SK-N-SH (cell line): ENCODE measurements at regions not wholly inside any gene's neighbourhood (a gene's known extent, or its start where the extent isn't known, plus 50 kb on each side); places are given as distances from the start of the nearest gene placed in this dataset.

Experiments
- CTCF ChIA-PET: fragments of 300-600, 350-600 bp; formaldehyde crosslinking; extraction: SDS; loops from one replicate; lab custom pipeline; 2021; lab: Yijun Ruan, JAX
- POLR2A ChIA-PET: fragments of 350-600 bp; sonication (Branson Sonifier 250); formaldehyde crosslinking; extraction: SDS; loops from one replicate; lab custom pipeline; 2020; ENCODE audit warnings: antibody characterized with exemption, inconsistent platforms; lab: Yijun Ruan, JAX
- DNase-seq: peaks from one replicate; pipeline ENCODE4 v3.0.0; 2012
- H2AFZ ChIP-seq: fragments of 200-600 bp; sonication (generic); 2 replicates; pipeline ENCODE4 v1.8.1; 2016; ENCODE audit warnings: antibody characterized with exemption, mild to moderate bottlenecking, low read depth
- H3F3A ChIP-seq: fragments of 200-600 bp; sonication (generic); replicated peaks from 2 replicates; pipeline ENCODE3; 2016; ENCODE audit warnings: antibody characterized with exemption, mild to moderate bottlenecking; ENCODE audit not compliant: insufficient read depth
- H3K27ac ChIP-seq, 2 experiments: fragments of 200-500 bp in 1 of 2; fragments of 200-600 bp in 1 of 2; sonication (Bioruptor generic) in 1 of 2; sonication (generic), shearing (Covaris generic) in 1 of 2; 2 replicates each; pipeline versions ENCODE4 v1.5.1 to v1.6.1; 2014 to 2016; ENCODE audit warnings: low read depth in 2 of 2, inconsistent platforms in 1 of 2, low read length in 1 of 2, mild to moderate bottlenecking in 1 of 2, mixed read lengths in 1 of 2
- H3K27me3 ChIP-seq: fragments of 200-600 bp; sonication (generic), shearing (Covaris generic); 2 replicates; pipeline ENCODE4 v1.6.1; 2016; ENCODE audit warnings: mixed run types; ENCODE audit not compliant: insufficient read depth
- H3K36me3 ChIP-seq, 2 experiments: fragments of 200-500 bp in 1 of 2; fragments of 200-600 bp in 1 of 2; sonication (Bioruptor generic) in 1 of 2; sonication (generic) in 1 of 2; replicated peaks in 1 of 2; 2 replicates each; pipeline versions ENCODE3 to v1.5.1; 2014 to 2016; ENCODE audit warnings: low read length in 1 of 2, mild to moderate bottlenecking in 1 of 2; ENCODE audit not compliant: insufficient read depth in 2 of 2, control insufficient read depth in 1 of 2
- H3K4me1 ChIP-seq, 2 experiments: fragments of 200-500 bp in 1 of 2; fragments of 200-600 bp in 1 of 2; sonication (Bioruptor generic) in 1 of 2; sonication (generic), shearing (Covaris generic) in 1 of 2; 2 replicates each; pipeline versions ENCODE4 v1.5.1 to v1.6.1; 2014 to 2016; ENCODE audit warnings: low read depth in 1 of 2, low read length in 1 of 2, mixed run types in 1 of 2; ENCODE audit not compliant: insufficient read depth in 2 of 2, control insufficient read depth in 1 of 2
- H3K4me2 ChIP-seq: fragments of 200-600 bp; sonication (generic), shearing (Covaris generic); 2 replicates; pipeline ENCODE4 v1.6.1; 2017; ENCODE audit warnings: mixed run types
- H3K4me3 ChIP-seq, 2 experiments: fragments of 200-500 bp in 1 of 2; fragments of 200-600 bp in 1 of 2; sonication (Bioruptor generic) in 1 of 2; sonication (generic), shearing (Covaris generic) in 1 of 2; 2 replicates each; pipeline versions ENCODE4 v1.5.1 to v1.8.1; 2014 to 2016; ENCODE audit warnings: low read depth in 2 of 2, inconsistent platforms in 1 of 2, low read length in 1 of 2, mild to moderate bottlenecking in 1 of 2, mixed read lengths in 1 of 2, moderate library complexity in 1 of 2
- H3K79me2 ChIP-seq: fragments of 200-600 bp; sonication (generic); 2 replicates; pipeline ENCODE4 v1.8.1; 2017; ENCODE audit warnings: mild to moderate bottlenecking; ENCODE audit not compliant: insufficient read depth
- H3K9ac ChIP-seq: fragments of 200-600 bp; sonication (generic); 2 replicates; pipeline ENCODE4 v1.6.1; 2017; ENCODE audit warnings: mixed run types
- H3K9me2 ChIP-seq: fragments of 200-600 bp; sonication (generic); 2 replicates; pipeline ENCODE4 v1.6.1; 2017; ENCODE audit warnings: mixed run types
- H3K9me3 ChIP-seq: fragments of 200-600 bp; sonication (generic); 2 replicates; pipeline ENCODE4 v1.6.1; 2017; ENCODE audit warnings: mixed run types, mild to moderate bottlenecking, moderate library complexity
- H4K20me1 ChIP-seq: fragments of 200-600 bp; sonication (generic); 2 replicates; pipeline ENCODE4 v1.6.1; 2017; ENCODE audit warnings: mild to moderate bottlenecking, mixed run types; ENCODE audit not compliant: insufficient read depth
- CHD2 ChIP-seq: fragments of 150-350 bp; IDR thresholded peaks from 2 replicates; pipeline ENCODE4 v1.6.1; 2018; ENCODE audit warnings: low read length; ENCODE audit not compliant: partially characterized antibody
- ELF1 ChIP-seq: IDR thresholded peaks from 2 replicates; pipeline ENCODE4 v1.4.0; 2012
- EP300 ChIP-seq, 2 experiments: IDR thresholded peaks; 2 replicates each; pipeline versions ENCODE4 v1.4.0 to v1.6.1; 2012; ENCODE audit warnings: borderline replicate concordance in 1 of 2, low read depth in 1 of 2, low read length in 1 of 2
- FOSL2 ChIP-seq: IDR thresholded peaks from 2 replicates; pipeline ENCODE4 v1.4.0; 2012; ENCODE audit warnings: low read depth, mild to moderate bottlenecking, moderate library complexity, borderline replicate concordance
- FOXJ3 ChIP-seq: sonication (generic); formaldehyde crosslinking; IDR thresholded peaks from 2 replicates; pipeline ENCODE4 v1.5.1; 2020; ENCODE audit warnings: mild to moderate bottlenecking, missing genetic modification reagents
- JUND ChIP-seq: IDR thresholded peaks from 2 replicates; pipeline ENCODE4 v1.4.0; 2012
- MEF2A ChIP-seq: IDR thresholded peaks from 2 replicates; pipeline ENCODE4 v1.4.0; 2012; ENCODE audit warnings: low read depth, borderline replicate concordance
- MXI1 ChIP-seq: IDR thresholded peaks from 2 replicates; pipeline ENCODE4 v1.6.1; 2012; ENCODE audit warnings: mild to moderate bottlenecking, low read depth, low read length, improper control_type of control experiment
- NFIC ChIP-seq: IDR thresholded peaks from 2 replicates; pipeline ENCODE4 v1.4.0; 2012; ENCODE audit warnings: borderline replicate concordance
- NRF1 ChIP-seq: IDR thresholded peaks from 2 replicates; pipeline ENCODE4 v1.6.1; 2012; ENCODE audit warnings: low read depth, mild to moderate bottlenecking, low read length
- POLR2AphosphoS5 ChIP-seq: IDR thresholded peaks from 2 replicates; pipeline ENCODE4 v1.6.1; 2012; ENCODE audit warnings: low read depth, low read length
- RFX5 ChIP-seq: IDR thresholded peaks from 2 replicates; pipeline ENCODE4 v1.6.1; 2012; ENCODE audit warnings: mild to moderate bottlenecking, improper control_type of control experiment, low read length
- SIN3A ChIP-seq: IDR thresholded peaks from 2 replicates; pipeline ENCODE4 v1.6.1; 2012; ENCODE audit warnings: low read depth, mild to moderate bottlenecking, low read length, moderate library complexity, borderline replicate concordance
- TAF1 ChIP-seq: IDR thresholded peaks from 2 replicates; pipeline ENCODE4 v1.6.1; 2012; ENCODE audit warnings: low read depth, mild to moderate bottlenecking, low read length, moderate library complexity, borderline replicate concordance
- TCF12 ChIP-seq: IDR thresholded peaks from 2 replicates; pipeline ENCODE4 v1.4.0; 2012
- YY1 ChIP-seq: IDR thresholded peaks from 2 replicates; pipeline ENCODE4 v1.4.0; 2012; ENCODE audit warnings: low read depth, mild to moderate bottlenecking
- TF ChIP-seq, protein P1 (sequence below): fragments of 200-600 bp; sonication (generic); IDR thresholded peaks from 2 replicates; pipeline ENCODE4 v1.6.1; 2017; ENCODE audit warnings: antibody characterized with exemption, mild to moderate bottlenecking, moderate library complexity
- TF ChIP-seq, protein P2 (sequence below): IDR thresholded peaks from 2 replicates; pipeline ENCODE4 v1.4.0; 2012; ENCODE audit warnings: low read depth
- TF ChIP-seq, protein P3 (sequence below): IDR thresholded peaks from 2 replicates; pipeline ENCODE4 v1.6.1; 2012; ENCODE audit warnings: mild to moderate bottlenecking, low read depth, low read length, moderate library complexity
- TF ChIP-seq, protein P4 (sequence below): fragments of 150-350 bp; IDR thresholded peaks from 2 replicates; pipeline ENCODE4 v1.6.1; 2016; ENCODE audit warnings: mild to moderate bottlenecking, low read depth, low read length

DNA sequence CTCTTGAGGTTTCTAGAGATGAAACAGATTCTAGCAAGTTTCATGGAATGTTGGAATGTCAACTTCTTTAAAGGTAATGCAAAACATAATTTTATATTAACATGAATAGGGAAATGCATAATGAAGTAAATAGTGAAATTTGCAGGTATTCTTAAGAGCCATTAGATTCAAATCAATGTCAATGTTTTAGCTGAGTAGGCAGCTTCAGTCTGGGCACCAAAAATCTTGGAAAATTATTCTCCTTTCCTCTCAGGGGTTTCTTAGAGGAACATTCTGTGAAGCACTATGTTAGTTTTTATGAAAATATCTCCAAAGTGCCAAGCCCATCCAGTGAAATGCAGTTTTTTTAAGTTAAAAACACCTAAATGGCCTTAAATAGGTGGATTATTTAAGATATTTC, 300.8 kb downstream of the PAX1 start:
- no peaks in the 10 kb centered on the region for H3K27me3 ChIP-seq
- ChIA-PET POLR2A (no interaction called here), CTCF (no interaction called here)
- no peak overlapping the region for H3K4me2 ChIP-seq
- no peaks in the 10 kb centered on the region for H3F3A ChIP-seq
- no peak for TF ChIP-seq ELF1
- TF ChIP-seq NRF1 = no peak
- no peak for TF ChIP-seq FOSL2
- TF ChIP-seq JUND = no peak
- no peak for TF ChIP-seq FOXJ3
- TF ChIP-seq TCF12 = no peak
- TF ChIP-seq MEF2A = no peak
- TF ChIP-seq, protein P1, sequence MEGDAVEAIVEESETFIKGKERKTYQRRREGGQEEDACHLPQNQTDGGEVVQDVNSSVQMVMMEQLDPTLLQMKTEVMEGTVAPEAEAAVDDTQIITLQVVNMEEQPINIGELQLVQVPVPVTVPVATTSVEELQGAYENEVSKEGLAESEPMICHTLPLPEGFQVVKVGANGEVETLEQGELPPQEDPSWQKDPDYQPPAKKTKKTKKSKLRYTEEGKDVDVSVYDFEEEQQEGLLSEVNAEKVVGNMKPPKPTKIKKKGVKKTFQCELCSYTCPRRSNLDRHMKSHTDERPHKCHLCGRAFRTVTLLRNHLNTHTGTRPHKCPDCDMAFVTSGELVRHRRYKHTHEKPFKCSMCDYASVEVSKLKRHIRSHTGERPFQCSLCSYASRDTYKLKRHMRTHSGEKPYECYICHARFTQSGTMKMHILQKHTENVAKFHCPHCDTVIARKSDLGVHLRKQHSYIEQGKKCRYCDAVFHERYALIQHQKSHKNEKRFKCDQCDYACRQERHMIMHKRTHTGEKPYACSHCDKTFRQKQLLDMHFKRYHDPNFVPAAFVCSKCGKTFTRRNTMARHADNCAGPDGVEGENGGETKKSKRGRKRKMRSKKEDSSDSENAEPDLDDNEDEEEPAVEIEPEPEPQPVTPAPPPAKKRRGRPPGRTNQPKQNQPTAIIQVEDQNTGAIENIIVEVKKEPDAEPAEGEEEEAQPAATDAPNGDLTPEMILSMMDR = no peak
- no peak for TF ChIP-seq MXI1
- no peak for TF ChIP-seq CHD2
- TF ChIP-seq YY1 = no peak
- no peak for TF ChIP-seq POLR2AphosphoS5
- TF ChIP-seq, protein P2, sequence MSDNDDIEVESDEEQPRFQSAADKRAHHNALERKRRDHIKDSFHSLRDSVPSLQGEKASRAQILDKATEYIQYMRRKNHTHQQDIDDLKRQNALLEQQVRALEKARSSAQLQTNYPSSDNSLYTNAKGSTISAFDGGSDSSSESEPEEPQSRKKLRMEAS = no peak
- no peak for TF ChIP-seq SIN3A
- TF ChIP-seq NFIC = no peak
- TF ChIP-seq, protein P3, sequence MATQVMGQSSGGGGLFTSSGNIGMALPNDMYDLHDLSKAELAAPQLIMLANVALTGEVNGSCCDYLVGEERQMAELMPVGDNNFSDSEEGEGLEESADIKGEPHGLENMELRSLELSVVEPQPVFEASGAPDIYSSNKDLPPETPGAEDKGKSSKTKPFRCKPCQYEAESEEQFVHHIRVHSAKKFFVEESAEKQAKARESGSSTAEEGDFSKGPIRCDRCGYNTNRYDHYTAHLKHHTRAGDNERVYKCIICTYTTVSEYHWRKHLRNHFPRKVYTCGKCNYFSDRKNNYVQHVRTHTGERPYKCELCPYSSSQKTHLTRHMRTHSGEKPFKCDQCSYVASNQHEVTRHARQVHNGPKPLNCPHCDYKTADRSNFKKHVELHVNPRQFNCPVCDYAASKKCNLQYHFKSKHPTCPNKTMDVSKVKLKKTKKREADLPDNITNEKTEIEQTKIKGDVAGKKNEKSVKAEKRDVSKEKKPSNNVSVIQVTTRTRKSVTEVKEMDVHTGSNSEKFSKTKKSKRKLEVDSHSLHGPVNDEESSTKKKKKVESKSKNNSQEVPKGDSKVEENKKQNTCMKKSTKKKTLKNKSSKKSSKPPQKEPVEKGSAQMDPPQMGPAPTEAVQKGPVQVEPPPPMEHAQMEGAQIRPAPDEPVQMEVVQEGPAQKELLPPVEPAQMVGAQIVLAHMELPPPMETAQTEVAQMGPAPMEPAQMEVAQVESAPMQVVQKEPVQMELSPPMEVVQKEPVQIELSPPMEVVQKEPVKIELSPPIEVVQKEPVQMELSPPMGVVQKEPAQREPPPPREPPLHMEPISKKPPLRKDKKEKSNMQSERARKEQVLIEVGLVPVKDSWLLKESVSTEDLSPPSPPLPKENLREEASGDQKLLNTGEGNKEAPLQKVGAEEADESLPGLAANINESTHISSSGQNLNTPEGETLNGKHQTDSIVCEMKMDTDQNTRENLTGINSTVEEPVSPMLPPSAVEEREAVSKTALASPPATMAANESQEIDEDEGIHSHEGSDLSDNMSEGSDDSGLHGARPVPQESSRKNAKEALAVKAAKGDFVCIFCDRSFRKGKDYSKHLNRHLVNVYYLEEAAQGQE = no peak
- no peak for TF ChIP-seq RFX5
- TF ChIP-seq, protein P4, sequence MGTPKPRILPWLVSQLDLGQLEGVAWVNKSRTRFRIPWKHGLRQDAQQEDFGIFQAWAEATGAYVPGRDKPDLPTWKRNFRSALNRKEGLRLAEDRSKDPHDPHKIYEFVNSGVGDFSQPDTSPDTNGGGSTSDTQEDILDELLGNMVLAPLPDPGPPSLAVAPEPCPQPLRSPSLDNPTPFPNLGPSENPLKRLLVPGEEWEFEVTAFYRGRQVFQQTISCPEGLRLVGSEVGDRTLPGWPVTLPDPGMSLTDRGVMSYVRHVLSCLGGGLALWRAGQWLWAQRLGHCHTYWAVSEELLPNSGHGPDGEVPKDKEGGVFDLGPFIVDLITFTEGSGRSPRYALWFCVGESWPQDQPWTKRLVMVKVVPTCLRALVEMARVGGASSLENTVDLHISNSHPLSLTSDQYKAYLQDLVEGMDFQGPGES = no peak
- TF ChIP-seq TAF1 = no peak
- no peak for TF ChIP-seq EP300 (IDR thresholded peaks at IDR 0.05; ENCODE audit: borderline replicate concordance in 1 of 2, low read depth in 1 of 2, low read length in 1 of 2)
- no peaks in the 10 kb centered on the region for H3K9me3 ChIP-seq
- no peaks in the 10 kb centered on the region for H3K4me1 ChIP-seq
- no peak for DNase-seq
- H3K4me3 ChIP-seq = no peak overlapping the region
- H4K20me1 ChIP-seq = no peaks in the 10 kb centered on the region
- no peak overlapping the region for H3K9ac ChIP-seq
- no peaks in the 10 kb centered on the region for H3K79me2 ChIP-seq
- no peaks in the 10 kb centered on the region for H3K9me2 ChIP-seq
- H2AFZ ChIP-seq = no peak overlapping the region
- H3K27ac ChIP-seq = no peak overlapping the region
- H3K36me3 ChIP-seq = no peaks in the 10 kb centered on the region
